NCI-H2107 treated with DMSO at 0.1 percent for 48 hours (cell line): ENCODE measurements at regions not wholly inside any gene's neighbourhood (a gene's known extent, or its start where the extent isn't known, plus 50 kb on each side); places are given as distances from the start of the nearest gene placed in this dataset.
A peak's percentile ranks its signal among the peaks of the same experiment; 100 is the strongest.

Source experiments
- DNase-seq: peaks from one replicate; lab custom pipeline; 2025; ENCODE audit not compliant: unreplicated experiment; lab: John Stamatoyannopoulos, UW

GRCh38 chr10:2475711-2476217 is 591.6 kb upstream of the PFKP start:
- no peak for DNase-seq

GRCh38 chr10:2471811-2472210 is 595.5 kb upstream of the PFKP start:
- no peak for DNase-seq

- DNase-seq = no peak
These were observed 597.5 kb upstream of the PFKP start for GRCh38 chr10:2469802-2470201.

GRCh38 chr10:2464483-2464882 is 602.9 kb upstream of the PFKP start:
- DNase-seq = no peak

- DNase-seq = no peak
These were observed 604.0 kb upstream of the PFKP start for GRCh38 chr10:2463316-2463715.

- DNase-seq = no peak
These were observed 604.8 kb upstream of the PFKP start for GRCh38 chr10:2462581-2462980.

GRCh38 chr10:2460812-2461211 is 606.5 kb upstream of the PFKP start:
- no peak for DNase-seq

GRCh38 chr10:2459713-2460112 is 607.6 kb upstream of the PFKP start:
- DNase-seq = no peak

GRCh38 chr10:2456834-2457233 is 610.5 kb upstream of the PFKP start:
- no peak for DNase-seq

GRCh38 chr10:2445370-2445769 is 622.0 kb upstream of the PFKP start:
- DNase-seq = no peak

- no peak for DNase-seq
These were observed 627.4 kb upstream of the PFKP start for GRCh38 chr10:2439983-2440382.

- DNase-seq = no peak
These were observed 628.3 kb upstream of the PFKP start for GRCh38 chr10:2439000-2439399.

- DNase-seq = no peak
These were observed 629.0 kb upstream of the PFKP start for GRCh38 chr10:2438248-2438939.

- no peak for DNase-seq
These were observed 630.4 kb upstream of the PFKP start for GRCh38 chr10:2436933-2437332.

GRCh38 chr10:2431961-2432360 is 635.4 kb upstream of the PFKP start:
- DNase-seq = no peak

GRCh38 chr10:2427412-2427811 is 639.9 kb upstream of the PFKP start:
- DNase-seq = no peak

- no peak for DNase-seq
These were observed 642.0 kb upstream of the PFKP start for GRCh38 chr10:2425320-2425719.

- no peak for DNase-seq
These were observed 652.8 kb upstream of the PFKP start for GRCh38 chr10:2414562-2414961.

- no peak for DNase-seq
These were observed 653.3 kb upstream of the PFKP start for GRCh38 chr10:2414039-2414438.

GRCh38 chr10:2410049-2410448 is 657.3 kb upstream of the PFKP start:
- no peak for DNase-seq

GRCh38 chr10:2401459-2401858 is 664.1 kb upstream of the ADARB2 start:
- no peak for DNase-seq

- no peak for DNase-seq
These were observed 662.2 kb upstream of the ADARB2 start for GRCh38 chr10:2399482-2399881.

- peak; percentile 46 for DNase-seq
These were observed 655.0 kb upstream of the ADARB2 start for GRCh38 chr10:2392145-2392812.
